ENCODE measurements at regions not wholly inside any gene's neighbourhood (a gene's known extent, or its start where the extent isn't known, plus 50 kb on each side); places are given as distances from the start of the nearest gene placed in this dataset.

GRCh38 chr4:110967936-110968335, 345.1 kb upstream of the PITX2 start:
- DNase-seq: no peak

DNA sequence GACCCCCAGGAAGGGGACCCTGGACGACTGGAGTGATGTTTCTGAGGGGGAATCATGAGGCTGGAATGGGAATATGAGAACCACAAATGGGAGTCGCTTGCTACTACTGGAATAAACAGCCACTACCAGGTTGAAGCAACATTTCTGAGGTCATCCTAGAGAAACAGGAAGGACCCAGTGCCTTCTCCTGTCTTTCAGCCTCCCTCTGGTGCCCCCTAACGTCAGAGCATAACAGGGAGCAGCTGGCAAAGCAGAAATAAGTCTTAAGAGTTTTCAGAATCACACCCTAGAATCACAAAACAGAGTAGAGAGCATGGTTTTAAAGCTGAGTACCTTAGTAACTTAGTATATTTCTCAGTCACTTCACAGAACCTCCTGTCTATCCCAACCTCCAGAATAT, 347.8 kb upstream of the PITX2 start:
- DNase-seq: no peak

- DNase-seq: no peak
These were observed 352.5 kb upstream of the PITX2 start for GRCh38 chr4:110975338-110975737.

GRCh38 chr4:110977554-110977953, 354.7 kb upstream of the PITX2 start:
- DNase-seq: no peak

DNA sequence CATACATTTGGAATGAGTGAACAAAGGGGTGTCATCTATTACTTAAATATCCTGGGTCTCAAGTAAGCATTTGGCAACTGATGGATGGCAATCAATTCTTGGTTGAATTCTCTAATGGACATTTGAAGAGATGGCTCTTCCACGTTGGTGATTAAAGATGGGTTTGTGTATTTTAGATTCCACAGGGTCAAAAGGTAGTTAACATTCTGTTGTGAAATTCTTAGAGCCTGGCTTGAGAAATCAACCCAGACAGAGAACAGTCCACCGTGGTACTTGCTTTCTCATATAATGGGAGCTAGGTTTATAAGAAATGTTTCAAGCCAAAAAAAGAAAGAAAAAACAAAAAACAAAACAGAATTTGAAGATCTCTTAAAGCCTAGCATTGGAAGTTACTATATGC, 355.9 kb upstream of the PITX2 start:
- DNase-seq: no peak

GRCh38 chr4:110982486-110982885, 359.6 kb upstream of the PITX2 start:
- no peak for DNase-seq

- DNase-seq: no peak
These were observed 365.8 kb upstream of the PITX2 start for GRCh38 chr4:110988722-110989121.

- DNase-seq: no peak
These were observed 366.2 kb upstream of the PITX2 start for GRCh38 chr4:110989125-110989524.

DNA sequence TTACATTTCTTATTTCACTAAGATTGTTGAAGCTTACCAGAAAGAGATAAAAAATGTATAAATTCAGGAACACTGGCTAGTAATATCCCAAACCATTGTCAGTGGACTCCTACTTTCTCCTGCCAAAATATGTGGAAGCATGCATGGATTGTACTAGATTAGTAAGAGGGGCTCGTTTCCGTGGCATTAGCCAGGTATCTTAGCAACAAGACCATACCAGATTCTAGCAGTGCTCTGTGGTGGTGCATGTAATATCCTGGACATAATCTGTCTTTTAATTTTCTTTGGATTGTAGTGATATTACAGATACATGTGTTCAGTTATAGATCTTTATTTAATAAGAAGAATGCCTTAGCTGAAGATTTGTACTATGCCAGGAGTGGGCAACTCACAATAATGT, 371.9 kb upstream of the PITX2 start:
- no peak for DNase-seq

DNA sequence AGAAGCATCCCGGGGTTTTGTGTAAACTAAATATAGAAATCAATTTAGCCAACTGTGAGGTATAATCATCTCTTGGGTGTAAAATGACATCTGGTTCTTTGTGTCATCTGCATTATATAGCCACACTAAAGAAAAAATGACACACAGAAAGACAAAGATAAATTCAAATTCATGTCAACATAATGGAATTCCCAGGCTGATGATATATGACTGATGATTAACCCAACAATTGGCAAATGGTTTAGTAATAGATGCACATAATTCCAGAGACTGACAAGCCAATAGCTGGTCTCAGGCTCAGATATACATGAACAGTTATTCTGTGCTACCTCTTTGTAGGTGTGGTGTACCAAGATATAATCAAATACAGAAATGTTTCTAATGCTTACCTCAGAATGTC, 375.4 kb upstream of the PITX2 start:
- no peak for DNase-seq

GRCh38 chr4:111011458-111011857, 388.6 kb upstream of the PITX2 start:
- DNase-seq: no peak

DNA sequence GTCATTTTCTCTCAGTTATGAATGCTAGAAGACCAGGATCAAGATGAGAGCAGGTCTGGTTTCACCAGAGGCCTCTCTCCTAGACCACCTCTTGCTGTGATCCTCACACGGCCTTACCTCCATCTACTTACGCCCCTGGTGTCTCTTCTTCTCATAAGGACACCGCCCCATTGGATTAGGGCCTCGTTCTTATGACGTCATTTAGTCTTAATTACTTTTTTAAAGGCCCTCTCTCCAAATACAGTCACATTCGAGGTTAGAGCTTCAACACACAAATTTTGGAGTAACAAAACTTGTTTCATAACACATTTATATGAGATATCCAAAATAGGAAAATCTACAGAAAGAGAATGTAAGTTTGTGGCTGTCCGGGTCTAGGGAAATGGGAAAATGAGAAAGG, 391.0 kb upstream of the PITX2 start:
- DNase-seq: no peak

- no peak for DNase-seq
These were observed 391.7 kb upstream of the PITX2 start for GRCh38 chr4:111014537-111014936.

- DNase-seq: no peak
These were observed 393.5 kb upstream of the PITX2 start for GRCh38 chr4:111016416-111016815.

- DNase-seq: no peak
These were observed 395.3 kb upstream of the PITX2 start for GRCh38 chr4:111018216-111018615.

DNA sequence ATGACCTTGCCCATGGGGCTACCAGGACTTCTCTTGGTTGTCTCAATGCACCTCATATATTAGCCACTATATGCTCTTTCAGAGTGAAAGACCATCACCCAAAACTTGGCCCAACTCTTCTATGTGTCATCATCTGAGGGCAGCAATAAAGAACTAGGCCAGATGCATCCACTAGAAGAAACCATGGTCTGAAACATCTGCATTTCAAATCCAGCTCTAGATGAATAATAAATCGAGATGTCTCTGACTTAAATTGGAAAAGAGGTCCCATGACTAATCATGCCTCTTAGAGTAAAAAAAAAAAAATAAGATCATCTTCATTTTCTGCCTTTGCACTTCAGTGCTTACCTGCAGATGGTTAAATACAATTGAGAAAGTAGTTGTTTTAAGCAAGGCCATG, 397.6 kb upstream of the PITX2 start:
- DNase-seq: no peak

DNA sequence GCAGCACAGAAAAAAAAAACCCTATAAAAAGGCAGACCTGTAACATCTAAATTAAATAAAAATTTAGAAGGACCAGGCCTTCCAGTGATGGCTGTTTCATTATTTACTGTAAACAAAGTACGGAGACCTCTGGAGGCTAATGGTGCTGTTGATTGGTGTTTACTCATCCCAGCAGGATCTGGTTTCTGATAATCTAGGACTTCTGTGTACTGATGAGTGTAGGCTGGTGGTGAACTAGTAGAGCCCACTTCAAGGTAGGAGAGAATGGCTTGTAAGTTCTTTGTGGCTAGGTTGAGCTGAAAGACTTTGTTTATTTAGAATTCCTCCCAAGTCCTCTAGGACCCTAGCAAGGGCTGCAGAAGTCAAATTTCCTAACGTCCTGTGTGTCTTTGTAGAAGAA, 398.1 kb upstream of the PITX2 start:
- DNase-seq: no peak

- DNase-seq: no peak
These were observed 399.9 kb upstream of the PITX2 start for GRCh38 chr4:111022758-111023157.

DNA sequence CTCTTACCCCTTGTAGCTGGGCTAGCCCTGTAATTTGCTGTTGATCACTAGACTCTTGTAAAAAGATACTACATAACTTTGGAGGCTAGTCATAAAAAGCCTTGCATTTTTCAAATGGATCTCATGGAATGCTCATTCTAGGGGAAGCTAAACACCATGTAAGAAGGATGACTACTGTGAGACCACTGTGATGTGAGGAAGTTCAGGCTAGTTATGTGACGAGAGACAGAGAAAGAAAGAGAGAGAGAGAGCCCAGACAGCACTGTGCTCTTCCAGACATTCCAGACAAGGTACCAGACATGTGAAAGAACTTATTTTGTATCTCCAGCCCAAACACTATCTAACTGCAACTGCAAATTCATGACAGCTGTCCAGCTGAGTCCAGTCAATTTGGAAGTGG, 404.6 kb upstream of the PITX2 start:
- DNase-seq: no peak

- no peak for DNase-seq
These were observed 405.9 kb upstream of the PITX2 start for GRCh38 chr4:111028795-111029194.

GRCh38 chr4:111031001-111031579, 408.2 kb upstream of the PITX2 start:
- DNase-seq: no peak

DNA sequence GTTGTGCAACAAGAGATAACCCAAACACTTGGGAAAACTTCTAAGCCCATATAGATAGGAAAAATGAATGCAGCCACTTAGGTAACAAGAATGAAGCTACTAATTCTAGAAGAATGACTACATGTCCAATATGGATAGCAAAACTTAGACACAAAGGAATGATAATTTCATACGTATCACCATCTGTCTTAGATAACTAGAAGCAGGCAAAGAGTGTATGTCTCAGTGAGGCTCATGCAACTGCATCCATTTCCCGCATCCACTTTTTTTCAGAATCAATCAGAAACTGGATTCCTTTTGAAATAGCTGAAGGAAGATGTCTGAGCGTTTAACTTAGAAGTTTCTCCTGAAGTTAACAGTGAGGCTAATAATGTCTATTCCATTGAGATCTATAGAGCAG, 408.7 kb upstream of the PITX2 start:
- no peak for DNase-seq

DNA sequence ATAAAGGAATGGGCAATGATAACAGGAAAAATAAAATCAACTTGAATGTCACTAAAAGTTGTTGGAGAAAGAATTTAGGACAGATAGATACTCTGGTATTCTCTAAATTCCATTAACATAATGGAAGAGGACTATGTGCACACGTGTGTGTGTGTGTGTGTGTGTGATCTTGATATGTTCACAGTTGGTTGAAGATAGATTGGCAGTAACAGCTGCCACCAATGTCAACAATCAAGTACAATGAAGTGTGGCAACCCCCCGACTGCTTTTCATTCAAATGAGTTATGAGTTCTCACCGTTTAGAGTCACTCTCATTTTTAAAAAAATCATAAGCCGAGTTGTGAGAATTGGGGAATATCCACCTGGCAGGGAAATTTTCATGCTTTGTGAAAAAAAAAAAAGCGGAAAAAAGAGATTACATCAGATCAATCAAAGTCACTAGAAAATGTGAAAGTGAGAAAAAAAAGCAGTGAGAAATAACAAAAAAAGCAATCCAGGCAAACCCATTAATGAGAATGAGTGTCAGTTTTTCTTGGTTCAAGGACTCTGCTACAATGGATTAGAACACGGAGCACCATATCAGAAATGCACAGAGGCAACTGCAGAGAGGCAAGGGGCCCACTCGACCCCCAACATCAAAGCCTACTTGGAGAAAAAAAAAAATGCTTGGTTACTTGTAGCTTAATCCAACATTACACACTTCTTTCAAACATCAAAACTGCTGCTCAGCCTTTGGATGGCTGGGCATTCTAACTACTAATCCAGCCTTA, 414.9 kb upstream of the PITX2 start:
- DNase-seq: peak; percentile 1

GRCh38 chr4:111040904-111041303, 418.0 kb upstream of the PITX2 start:
- no peak for DNase-seq

- no peak for DNase-seq
These were observed 420.4 kb upstream of the PITX2 start for GRCh38 chr4:111043286-111043685.
